NCI-H2196 (cell line): ENCODE measurements at regions not wholly inside any gene's neighbourhood (a gene's known extent, or its start where the extent isn't known, plus 50 kb on each side); places are given as distances from the start of the nearest gene placed in this dataset.

Experiments
- DNase-seq: peaks from one replicate; lab custom pipeline; 2025; ENCODE audit not compliant: unreplicated experiment; lab: John Stamatoyannopoulos, UW

- DNase-seq = no peak
These were observed 389.7 kb downstream of the TAF11L14 start for GRCh38 chr5:18023986-18024385.

- no peak for DNase-seq
These were observed 390.3 kb downstream of the TAF11L14 start for GRCh38 chr5:18024542-18024941.

DNA sequence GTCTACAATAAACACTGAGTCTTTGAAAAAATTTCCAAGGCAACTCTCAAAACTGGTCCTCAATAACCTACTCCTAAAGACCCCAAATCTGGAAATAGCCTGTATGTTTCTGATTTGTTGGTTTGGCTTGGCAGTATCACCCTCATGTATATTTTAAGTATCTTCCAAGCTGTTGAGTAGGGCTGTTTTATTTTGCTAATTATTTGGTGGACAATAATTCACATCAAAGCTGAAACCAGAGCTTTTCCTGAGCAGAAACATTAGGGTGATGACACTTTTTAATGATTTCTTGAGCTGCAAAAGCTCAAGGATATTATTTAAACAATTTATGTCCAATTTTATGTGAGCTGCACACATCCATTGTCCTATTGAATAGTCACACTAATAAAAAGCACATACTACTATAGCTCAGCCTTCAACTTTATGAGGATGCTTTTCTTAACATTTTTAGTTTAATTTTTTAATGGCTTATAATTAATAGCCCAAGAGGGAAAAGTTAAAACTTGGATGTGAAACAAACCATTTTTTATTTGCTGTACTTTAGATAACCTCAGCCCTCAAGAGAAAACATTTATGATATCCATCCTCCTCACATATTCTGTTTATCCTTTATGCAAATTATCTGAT, 393.1 kb downstream of the TAF11L14 start:
- DNase-seq = no peak

DNA sequence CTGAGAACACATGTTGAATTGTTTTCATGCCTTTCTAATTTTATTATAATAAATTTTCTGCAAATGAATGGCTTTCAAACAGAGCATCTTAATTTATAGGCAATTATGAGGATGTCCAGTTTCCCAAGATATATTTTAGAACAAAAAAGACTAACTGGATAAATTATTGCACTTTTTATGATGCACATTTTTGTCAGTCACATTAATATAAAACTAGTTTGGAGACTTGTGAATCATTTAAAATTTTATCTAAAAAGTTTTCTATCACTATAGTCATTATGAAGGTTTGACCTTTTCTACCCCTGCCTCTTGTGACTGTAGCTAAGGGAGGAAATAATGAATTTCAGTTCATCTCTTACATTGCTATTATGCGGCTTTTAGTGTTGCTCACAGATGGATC, 393.8 kb downstream of the TAF11L14 start:
- no peak for DNase-seq

DNA sequence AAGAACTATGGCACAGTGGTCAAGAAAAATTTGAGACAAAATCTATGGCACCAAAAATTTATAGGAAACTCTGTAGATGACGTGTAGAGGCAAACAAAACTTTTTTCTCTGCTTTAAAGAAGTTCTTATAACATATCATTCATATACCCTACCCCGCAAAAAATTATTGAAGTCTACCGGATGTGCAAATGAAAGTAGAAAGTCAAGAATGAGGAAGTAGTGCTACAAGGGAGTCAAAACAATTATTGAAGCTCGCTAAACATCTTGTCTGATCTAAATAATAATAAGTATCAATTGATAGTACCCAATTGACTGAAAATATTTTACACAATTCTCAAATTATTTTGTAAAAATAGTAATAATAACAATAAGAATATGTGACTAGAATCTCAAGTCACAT, 398.5 kb downstream of the TAF11L14 start:
- no peak for DNase-seq

- no peak for DNase-seq
These were observed 402.3 kb downstream of the TAF11L14 start for GRCh38 chr5:18036531-18036930.

GRCh38 chr5:18037718-18038117, 403.5 kb downstream of the TAF11L14 start:
- DNase-seq = no peak

DNA sequence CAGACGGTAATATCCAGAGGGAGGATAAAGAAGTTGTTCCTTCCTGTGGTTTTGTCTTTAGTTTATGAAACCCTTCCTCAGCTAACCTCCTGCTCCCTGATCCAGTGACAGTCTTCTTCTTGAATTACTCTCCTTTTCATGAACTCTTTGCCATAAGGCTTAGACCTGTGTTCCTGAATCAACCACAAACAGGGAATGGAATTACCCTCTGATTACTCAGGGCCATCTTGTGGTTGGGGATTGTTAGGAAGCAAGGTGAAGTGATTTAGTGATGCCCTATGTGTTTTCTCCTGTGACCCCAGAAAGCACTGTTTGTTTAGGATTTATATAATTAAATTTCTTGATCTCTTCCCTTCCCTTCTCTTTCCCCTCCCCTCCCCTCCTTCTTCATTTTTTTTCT, 409.1 kb downstream of the TAF11L14 start:
- DNase-seq = no peak

GRCh38 chr5:18048449-18048848, 414.2 kb downstream of the TAF11L14 start:
- DNase-seq = no peak

DNA sequence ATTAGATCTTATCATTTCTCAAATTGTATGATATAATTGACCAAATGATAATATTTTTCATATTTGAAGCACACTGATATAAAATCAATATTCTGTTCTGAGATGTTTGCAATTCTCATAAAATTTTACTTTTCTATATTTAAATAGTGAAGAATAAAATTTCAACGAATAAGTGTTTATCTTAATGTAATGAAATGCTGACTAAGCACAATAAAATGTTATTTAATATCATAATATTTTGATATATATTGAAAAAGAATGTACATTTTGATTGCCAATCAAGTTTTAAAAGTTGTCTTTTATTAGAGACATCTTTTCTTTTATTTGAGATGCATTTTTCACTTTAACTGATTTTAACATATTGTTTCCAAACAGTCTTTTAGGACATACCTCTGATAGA, 416.1 kb downstream of the TAF11L14 start:
- DNase-seq = no peak

- no peak for DNase-seq
These were observed 416.5 kb downstream of the TAF11L14 start for GRCh38 chr5:18050776-18051175.

DNA sequence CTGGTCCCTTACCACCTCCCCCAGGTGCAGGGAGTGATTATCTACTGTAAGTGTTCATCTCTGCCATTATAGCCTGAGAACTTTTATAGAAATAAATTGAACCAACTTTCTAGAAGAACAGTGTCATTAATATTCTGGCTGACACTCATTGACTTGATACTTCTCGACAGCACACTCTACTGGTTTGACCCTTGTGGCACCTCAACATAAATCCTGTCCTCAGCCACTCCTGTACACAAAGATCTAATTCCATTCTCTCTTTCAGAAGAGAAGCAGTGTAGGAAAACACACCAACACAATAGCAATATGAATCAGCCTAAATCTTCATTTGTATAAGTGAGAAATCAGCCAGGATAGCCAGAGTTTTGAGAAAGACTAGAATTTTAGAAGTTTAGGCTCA, 417.7 kb downstream of the TAF11L14 start:
- no peak for DNase-seq

DNA sequence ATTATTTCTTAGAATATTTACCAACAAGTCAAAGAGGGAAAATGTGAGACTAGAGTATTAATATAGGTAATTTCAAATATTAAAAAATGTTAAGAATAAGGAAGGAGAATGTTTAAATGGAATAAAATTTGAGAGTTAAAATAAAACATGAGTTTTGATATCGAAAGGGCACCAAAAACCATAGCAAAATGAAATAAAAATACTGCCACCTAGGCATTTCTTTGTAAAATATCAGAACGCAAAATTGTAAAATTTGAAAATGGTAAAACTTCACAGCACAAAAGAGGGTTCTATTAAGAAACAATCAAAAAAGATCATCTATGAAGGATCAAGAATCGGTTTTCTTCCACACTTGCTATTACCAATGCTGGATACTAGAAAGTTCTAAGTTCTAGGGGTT, 418.3 kb downstream of the TAF11L14 start:
- no peak for DNase-seq

DNA sequence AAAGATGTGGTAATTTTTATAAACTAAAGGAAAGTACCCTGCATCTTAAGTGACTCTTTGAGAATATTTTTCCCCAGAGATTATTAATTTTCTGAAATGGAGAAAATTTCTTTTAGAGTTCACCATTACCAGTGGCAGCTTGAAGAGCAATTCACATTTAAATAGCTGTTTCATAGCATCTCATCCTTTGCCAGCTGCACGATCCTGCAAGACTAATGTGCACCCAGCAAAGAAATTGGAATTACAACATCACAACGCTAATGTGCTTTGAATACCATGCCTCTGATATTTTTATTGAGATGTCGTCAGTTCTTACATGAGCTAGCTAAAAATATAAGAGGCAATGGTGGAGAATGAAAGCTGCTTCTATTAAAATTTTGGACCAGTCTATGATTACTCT, 423.5 kb downstream of the TAF11L14 start:
- DNase-seq = no peak

GRCh38 chr5:18067615-18068014, 433.4 kb downstream of the TAF11L14 start:
- DNase-seq = no peak

GRCh38 chr5:18068826-18069225, 434.6 kb downstream of the TAF11L14 start:
- DNase-seq = no peak

GRCh38 chr5:18069790-18070189, 435.5 kb downstream of the TAF11L14 start:
- DNase-seq = no peak

DNA sequence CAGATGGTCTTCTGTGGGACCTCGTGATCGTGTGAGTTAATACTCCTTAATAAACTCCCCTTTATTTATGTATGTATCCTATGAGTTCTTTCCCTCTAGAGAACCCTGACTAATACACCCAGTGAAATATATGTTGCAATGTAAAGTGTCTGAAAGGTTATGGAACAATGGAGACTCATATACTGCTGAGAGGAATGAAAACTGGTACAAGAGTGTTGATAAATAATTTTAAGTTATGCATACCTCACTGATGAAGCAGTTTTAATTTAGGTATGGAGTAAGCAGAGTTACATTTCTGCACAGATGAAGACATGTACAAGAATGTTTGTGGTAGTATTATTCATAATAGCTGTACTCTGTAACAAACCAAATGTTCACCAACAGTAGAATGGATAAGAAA, 438.3 kb downstream of the TAF11L14 start:
- no peak for DNase-seq

- DNase-seq = no peak
These were observed 440.7 kb downstream of the TAF11L14 start for GRCh38 chr5:18074961-18075360.

DNA sequence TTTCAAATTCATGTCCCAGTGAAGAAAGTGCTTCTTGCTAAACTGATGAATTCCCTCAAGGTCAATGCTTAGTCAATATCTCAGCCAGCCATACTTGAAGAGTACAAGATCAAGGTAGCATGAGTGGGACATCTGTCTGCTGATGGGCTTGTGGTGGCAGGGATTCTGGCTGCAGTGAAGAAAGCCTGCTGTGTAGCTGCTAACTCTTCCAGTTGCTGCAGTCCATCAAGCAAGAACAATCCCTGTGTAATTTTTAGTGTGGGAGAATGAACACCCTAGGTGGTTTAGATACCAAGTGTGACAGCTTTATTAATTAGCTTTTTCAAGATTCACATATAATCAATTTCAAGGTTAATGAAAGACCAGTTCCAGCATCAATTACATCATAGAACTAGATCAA, 443.9 kb downstream of the TAF11L14 start:
- DNase-seq = no peak

DNA sequence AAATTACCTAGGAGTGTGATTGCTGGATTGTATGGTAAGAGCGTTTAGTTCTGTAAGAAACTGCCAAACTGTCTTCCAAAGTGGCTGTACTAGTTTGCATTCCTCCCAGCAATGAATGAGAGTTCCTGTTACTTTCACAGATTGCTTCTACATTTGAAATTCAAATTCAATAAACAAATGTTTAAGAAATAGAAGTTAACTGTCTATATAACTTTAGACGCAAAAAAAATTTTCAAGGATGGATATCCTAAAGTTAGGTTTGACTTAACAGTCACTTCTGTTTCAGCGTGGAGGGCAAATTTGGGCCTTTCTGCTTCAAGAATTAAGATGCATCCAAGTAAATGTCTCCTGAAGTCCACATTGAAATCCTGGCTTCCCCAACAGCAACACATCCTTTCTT, 445.6 kb downstream of the TAF11L14 start:
- DNase-seq = no peak

DNA sequence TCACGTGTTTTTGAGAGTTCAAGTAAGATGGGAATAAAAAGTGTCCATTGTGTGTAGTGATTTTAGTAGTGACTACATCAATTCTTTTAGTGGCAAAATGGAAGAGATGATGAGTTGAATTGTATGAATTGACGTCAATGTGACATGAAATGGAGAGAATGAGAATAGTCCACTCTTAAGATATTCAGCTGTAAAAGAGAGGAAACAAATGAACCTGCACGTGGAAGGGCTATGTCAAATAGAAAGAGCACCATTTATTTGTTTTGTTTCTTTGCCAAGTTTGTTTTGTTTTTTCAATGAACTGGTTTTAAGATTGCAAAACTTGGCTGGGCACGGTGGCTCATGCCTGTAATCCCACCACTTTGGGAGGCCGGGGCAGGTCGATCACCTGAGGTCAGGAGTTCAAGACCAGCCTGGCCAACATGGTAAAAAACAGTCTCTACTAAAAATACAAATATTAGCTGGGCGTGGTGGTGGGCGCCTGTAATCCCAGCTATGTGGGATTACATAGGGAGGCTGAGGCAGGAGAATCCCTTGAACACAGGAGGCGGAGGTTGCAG, 453.8 kb downstream of the TAF11L14 start:
- DNase-seq = no peak

DNA sequence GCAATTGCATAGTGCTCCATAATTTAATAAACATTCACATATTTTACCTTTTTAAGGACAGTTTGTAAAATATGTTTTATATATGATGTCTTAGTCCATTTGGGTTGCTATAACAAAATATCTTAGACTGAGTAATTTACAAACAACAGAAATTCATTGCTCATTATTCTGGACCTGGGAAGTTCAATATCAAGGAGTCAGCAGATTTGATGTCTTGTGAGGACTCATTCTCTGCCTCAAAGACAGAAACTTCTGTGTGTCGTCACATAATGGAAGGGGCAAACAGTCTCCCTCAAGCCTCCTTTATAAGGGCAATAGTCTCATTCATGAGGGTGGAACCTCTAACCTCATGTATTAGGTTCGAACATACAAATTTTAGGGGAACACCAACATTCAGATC, 455.9 kb downstream of the TAF11L14 start:
- no peak for DNase-seq
